Liver (tissue), 3 donors: ENCODE measurements at regions not wholly inside any gene's neighbourhood (a gene's known extent, or its start where the extent isn't known, plus 50 kb on each side); places are given as distances from the start of the nearest gene placed in this dataset.

Experiments
- TAF1 ChIP-seq: conservative IDR thresholded peaks from 2 replicates; pipeline ENCODE4 v1.6.1; 2016; ENCODE audit warnings: antibody characterized with exemption, mild to moderate bottlenecking
- TF ChIP-seq, protein P1 (sequence below): fragments of 150-350 bp; IDR thresholded peaks from 2 replicates; pipeline ENCODE4 v1.5.1; 2017; ENCODE audit warnings: improper control_type of control experiment, low read depth, low read length; ENCODE audit not compliant: missing input control
- donor health status: healthy.
- donor health status: healthy.

GRCh38 chr22:47337161-47337621 is 574.7 kb downstream of the TBC1D22A start:
- TF ChIP-seq, protein P1, sequence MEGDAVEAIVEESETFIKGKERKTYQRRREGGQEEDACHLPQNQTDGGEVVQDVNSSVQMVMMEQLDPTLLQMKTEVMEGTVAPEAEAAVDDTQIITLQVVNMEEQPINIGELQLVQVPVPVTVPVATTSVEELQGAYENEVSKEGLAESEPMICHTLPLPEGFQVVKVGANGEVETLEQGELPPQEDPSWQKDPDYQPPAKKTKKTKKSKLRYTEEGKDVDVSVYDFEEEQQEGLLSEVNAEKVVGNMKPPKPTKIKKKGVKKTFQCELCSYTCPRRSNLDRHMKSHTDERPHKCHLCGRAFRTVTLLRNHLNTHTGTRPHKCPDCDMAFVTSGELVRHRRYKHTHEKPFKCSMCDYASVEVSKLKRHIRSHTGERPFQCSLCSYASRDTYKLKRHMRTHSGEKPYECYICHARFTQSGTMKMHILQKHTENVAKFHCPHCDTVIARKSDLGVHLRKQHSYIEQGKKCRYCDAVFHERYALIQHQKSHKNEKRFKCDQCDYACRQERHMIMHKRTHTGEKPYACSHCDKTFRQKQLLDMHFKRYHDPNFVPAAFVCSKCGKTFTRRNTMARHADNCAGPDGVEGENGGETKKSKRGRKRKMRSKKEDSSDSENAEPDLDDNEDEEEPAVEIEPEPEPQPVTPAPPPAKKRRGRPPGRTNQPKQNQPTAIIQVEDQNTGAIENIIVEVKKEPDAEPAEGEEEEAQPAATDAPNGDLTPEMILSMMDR: no peak
- TF ChIP-seq TAF1: no peak
